ENCODE measurements at regions not wholly inside any gene's neighbourhood (a gene's known extent, or its start where the extent isn't known, plus 50 kb on each side); places are given as distances from the start of the nearest gene placed in this dataset.
A peak's percentile ranks its signal among the peaks of the same experiment; 100 is the strongest.
"Not testable (repeated sequence)": the region's sequence is repeated elsewhere in the genome, so short reads cannot be mapped to it uniquely, and the experiment has no call there.

GRCh38 chr11:37841016-37841415 lies 1243.0 kb upstream of the RAG2 start:
- DNase-seq, result no peak

GRCh38 chr11:37840345-37840744 lies 1242.3 kb upstream of the RAG2 start:
- not testable (repeated sequence) for DNase-seq

GRCh38 chr11:37830529-37830928 lies 1232.5 kb upstream of the RAG2 start:
- DNase-seq, result no peak

GRCh38 chr11:37817727-37818270 lies 1219.8 kb upstream of the RAG2 start:
- no peak for DNase-seq

GRCh38 chr11:37812281-37812880 lies 1214.3 kb upstream of the RAG2 start:
- no peak for DNase-seq

- no peak for DNase-seq
Observed at GRCh38 chr11:37811349-37811748, 1213.3 kb upstream of the RAG2 start.

- no peak for DNase-seq
Observed at GRCh38 chr11:37804666-37805065, 1206.6 kb upstream of the RAG2 start.

GRCh38 chr11:37788141-37788877 lies 1190.3 kb upstream of the RAG2 start:
- DNase-seq, result no peak

- DNase-seq, result no peak
Observed at GRCh38 chr11:37786214-37786755, 1188.2 kb upstream of the RAG2 start.

- DNase-seq, result no peak
Observed at GRCh38 chr11:37774441-37774840, 1176.4 kb upstream of the RAG2 start.

- no peak for DNase-seq
Observed at GRCh38 chr11:37770145-37770544, 1172.1 kb upstream of the RAG2 start.

GRCh38 chr11:37762079-37762478 lies 1164.0 kb upstream of the RAG2 start:
- DNase-seq, result no peak

GRCh38 chr11:37755521-37755920 lies 1157.5 kb upstream of the RAG2 start:
- no peak for DNase-seq

- no peak for DNase-seq
Observed at GRCh38 chr11:37748641-37749040, 1150.6 kb upstream of the RAG2 start.

- no peak for DNase-seq
Observed at GRCh38 chr11:37747121-37747520, 1149.1 kb upstream of the RAG2 start.

GRCh38 chr11:37727371-37727770 lies 1129.3 kb upstream of the RAG2 start:
- peak; percentile 5 for DNase-seq

GRCh38 chr11:37724315-37724714 lies 1126.3 kb upstream of the RAG2 start:
- DNase-seq, result no peak

- DNase-seq, result no peak
Observed at GRCh38 chr11:37721485-37721884, 1123.4 kb upstream of the RAG2 start.

GRCh38 chr11:37718431-37718999 lies 1120.5 kb upstream of the RAG2 start:
- no peak for DNase-seq

- DNase-seq, result peak; percentile 30
Observed at GRCh38 chr11:37712251-37712650, 1114.2 kb upstream of the RAG2 start.

GRCh38 chr11:37710031-37710430 lies 1112.0 kb upstream of the RAG2 start:
- DNase-seq, result no peak

- DNase-seq, result no peak
Observed at GRCh38 chr11:37704791-37705190, 1106.8 kb upstream of the RAG2 start.

- DNase-seq, result no peak
Observed at GRCh38 chr11:37699644-37700043, 1101.6 kb upstream of the RAG2 start.

GRCh38 chr11:37695283-37695682 lies 1097.2 kb upstream of the RAG2 start:
- no peak for DNase-seq

All from DMS53 (cell line).